Endodermal cell (in vitro differentiated cells): ENCODE measurements at regions not wholly inside any gene's neighbourhood (a gene's known extent, or its start where the extent isn't known, plus 50 kb on each side); places are given as distances from the start of the nearest gene placed in this dataset.

ENCODE experiments used
- DNase-seq: peaks from one replicate; pipeline ENCODE4 v3.0.0-alpha.2; 2017
- H3K27ac ChIP-seq: 2 replicates; pipeline ENCODE4 v1.5.1; 2013; ENCODE audit warnings: mild to moderate bottlenecking, low read depth, low read length, moderate library complexity
- H3K27me3 ChIP-seq: 2 replicates; pipeline ENCODE4 v1.6.1; 2013; ENCODE audit warnings: mild to moderate bottlenecking, low read length, moderate library complexity; ENCODE audit not compliant: insufficient read depth, control insufficient read depth, poor library complexity, severe bottlenecking
- H3K36me3 ChIP-seq: 2 replicates; pipeline ENCODE4 v1.7.0; 2013; ENCODE audit warnings: mild to moderate bottlenecking, low read length, moderate library complexity; ENCODE audit not compliant: control insufficient read depth, insufficient read depth
- H3K4me1 ChIP-seq: one replicate; pipeline ENCODE4 v1.7.0; 2013; ENCODE audit warnings: low read length; ENCODE audit not compliant: control insufficient read depth, insufficient read depth
- H3K4me3 ChIP-seq: 2 replicates; pipeline ENCODE4 v1.5.1; 2013; ENCODE audit warnings: mild to moderate bottlenecking, low read length, moderate library complexity
- H3K9ac ChIP-seq: 2 replicates; pipeline ENCODE4 v1.6.1; 2013; ENCODE audit warnings: mild to moderate bottlenecking, low read length, moderate library complexity; ENCODE audit not compliant: poor library complexity, severe bottlenecking; ENCODE audit errors: extremely low read depth
- H3K9me3 ChIP-seq: 2 replicates; pipeline ENCODE4 v1.6.1; 2013; ENCODE audit warnings: mild to moderate bottlenecking, low read length, moderate library complexity; ENCODE audit not compliant: control insufficient read depth
- H3K27ac Mint-ChIP-seq: 2 replicates; pipeline ENCODE4 v1.8.0; 2020; ENCODE audit warnings: mixed read lengths
- H3K27me3 Mint-ChIP-seq: 2 replicates; pipeline ENCODE4 v1.8.0; 2021; ENCODE audit warnings: mild to moderate bottlenecking, mixed read lengths; ENCODE audit not compliant: insufficient read depth
- H3K36me3 Mint-ChIP-seq: 2 replicates; pipeline ENCODE4 v1.8.0; 2020; ENCODE audit warnings: low read depth, mixed read lengths
- H3K4me1 Mint-ChIP-seq: 2 replicates; pipeline ENCODE4 v1.8.0; 2020; ENCODE audit warnings: mixed read lengths
- H3K4me3 Mint-ChIP-seq: 2 replicates; pipeline ENCODE4 v1.8.0; 2020; ENCODE audit warnings: mild to moderate bottlenecking, moderate library complexity, mixed read lengths
- H3K9me3 Mint-ChIP-seq: 2 replicates; pipeline ENCODE4 v1.8.0; 2020; ENCODE audit warnings: mild to moderate bottlenecking, mixed read lengths
- CTCF ChIP-seq: fragments of 200-600 bp; sonication (generic); conservative IDR thresholded peaks from 2 replicates; pipeline ENCODE4 v1.5.0; 2021; ENCODE audit warnings: antibody characterized with exemption, mild to moderate bottlenecking
- WGBS, 2 experiments: methylation state at CpG; one replicate each; pipeline versions ENCODE4 v1.1.5 to v1.1.7; 2013; ENCODE audit warnings: missing lambda C conversion rate in 2 of 2, mixed read lengths in 1 of 2; ENCODE audit not compliant: insufficient coverage in 1 of 2, insufficient read length in 1 of 2; 5-methylcytosine and 5-hydroxymethylcytosine counted together

GRCh38 chr2:72062336-72062735 is 85.3 kb downstream of the CYP26B1 start:
- no peaks in the 10 kb centered on the region for H3K27me3 ChIP-seq
- no peak overlapping the region for H3K27ac ChIP-seq
- peaks cover 30% of the 10 kb centered on the region for H3K9me3 Mint-ChIP-seq
- no peak overlapping the region for H3K27ac Mint-ChIP-seq
- no peaks in the 10 kb centered on the region for H3K36me3 Mint-ChIP-seq
- no peak overlapping the region for H3K4me3 Mint-ChIP-seq
- H3K4me1 ChIP-seq, result no peaks in the 10 kb centered on the region
- WGBS, 2 experiments, result 90 to 100% methylated on average over 2 to 3 of the region's 3 CpGs
- H3K36me3 ChIP-seq, result no peaks in the 10 kb centered on the region
- no peak for DNase-seq
- no peaks in the 10 kb centered on the region for H3K4me1 Mint-ChIP-seq
- peaks cover 8% of the 10 kb centered on the region for H3K27me3 Mint-ChIP-seq
- no peak overlapping the region for H3K9ac ChIP-seq
- H3K9me3 ChIP-seq, result no peaks in the 10 kb centered on the region
- TF ChIP-seq CTCF, result no peak
- no peak overlapping the region for H3K4me3 ChIP-seq

- no peak for DNase-seq
- Histone ChIP-seq H3K9me3 (no peaks in the 10 kb centered on the region), H3K36me3 (no peaks in the 10 kb centered on the region), H3K27me3 (no peaks in the 10 kb centered on the region), H3K4me3 (no peak overlapping the region), H3K9ac (no peak overlapping the region), H3K27ac (no peak overlapping the region), H3K4me1 (no peaks in the 10 kb centered on the region)
- peaks cover 26% of the 10 kb centered on the region for H3K9me3 Mint-ChIP-seq
- H3K36me3 Mint-ChIP-seq, result no peaks in the 10 kb centered on the region
- TF ChIP-seq CTCF, result no peak
- H3K4me1 Mint-ChIP-seq, result no peaks in the 10 kb centered on the region
- H3K27ac Mint-ChIP-seq, result no peak overlapping the region
- 88 to 97% methylated on average over 1 of the region's 1 CpG for WGBS, 2 experiments
- H3K4me3 Mint-ChIP-seq, result no peak overlapping the region
- H3K27me3 Mint-ChIP-seq, result peaks cover 10% of the 10 kb centered on the region
Measured at GRCh38 chr2:72057308-72057707, 90.4 kb downstream of the CYP26B1 start.

GRCh38 chr2:72051971-72052505 is 95.6 kb downstream of the CYP26B1 start:
- H3K36me3 ChIP-seq, result no peaks in the 10 kb centered on the region
- H3K9me3 ChIP-seq, result peaks cover 26% of the 10 kb centered on the region
- no peak overlapping the region for H3K4me3 Mint-ChIP-seq
- no peak for DNase-seq
- H3K9me3 Mint-ChIP-seq, result peaks cover 31% of the 10 kb centered on the region
- no peak overlapping the region for H3K4me3 ChIP-seq
- no peaks in the 10 kb centered on the region for H3K4me1 ChIP-seq
- no peak for TF ChIP-seq CTCF
- no peaks in the 10 kb centered on the region for H3K27me3 Mint-ChIP-seq
- no peaks in the 10 kb centered on the region for H3K36me3 Mint-ChIP-seq
- H3K4me1 Mint-ChIP-seq, result no peaks in the 10 kb centered on the region
- H3K27ac Mint-ChIP-seq, result no peak overlapping the region
- no peak overlapping the region for H3K9ac ChIP-seq
- H3K27me3 ChIP-seq, result no peaks in the 10 kb centered on the region
- H3K27ac ChIP-seq, result no peak overlapping the region
- 94 to 100% methylated on average over 1 to 4 of the region's 4 CpGs for WGBS, 2 experiments
